Dermis blood vessel endothelial cell (primary cell): ENCODE measurements at regions not wholly inside any gene's neighbourhood (a gene's known extent, or its start where the extent isn't known, plus 50 kb on each side); places are given as distances from the start of the nearest gene placed in this dataset.
A peak's percentile ranks its signal among the peaks of the same experiment; 100 is the strongest.

Source experiments
- DNase-seq: peaks from one replicate; pipeline ENCODE4 v3.0.0; 2010

DNA sequence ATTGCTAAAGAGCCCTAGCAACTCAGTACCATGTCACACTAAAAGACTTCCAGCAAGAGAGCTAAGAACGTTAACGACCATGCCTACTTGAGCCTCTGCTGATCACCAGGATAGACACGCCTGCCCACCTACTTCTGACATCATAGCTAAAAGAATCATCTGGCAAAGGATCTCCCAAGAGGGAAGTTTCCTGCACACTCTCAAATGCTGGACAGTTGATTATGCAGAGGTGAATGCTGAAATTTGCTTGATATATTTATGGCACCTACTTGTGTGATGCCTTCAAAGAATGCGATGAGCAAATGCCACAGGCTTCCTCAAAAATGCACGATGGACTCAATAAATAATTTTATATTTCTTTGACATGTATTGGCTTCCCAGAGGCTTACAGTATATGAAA lies 113.6 kb downstream of the GALC start:
- no peak for DNase-seq

- no peak for DNase-seq
These were observed 114.0 kb downstream of the GALC start for GRCh38 chr14:87878959-87879358.

- no peak for DNase-seq
These were observed 115.1 kb downstream of the GALC start for GRCh38 chr14:87877877-87878276.

- DNase-seq = no peak
These were observed 118.3 kb downstream of the GALC start for GRCh38 chr14:87874676-87875075.

DNA sequence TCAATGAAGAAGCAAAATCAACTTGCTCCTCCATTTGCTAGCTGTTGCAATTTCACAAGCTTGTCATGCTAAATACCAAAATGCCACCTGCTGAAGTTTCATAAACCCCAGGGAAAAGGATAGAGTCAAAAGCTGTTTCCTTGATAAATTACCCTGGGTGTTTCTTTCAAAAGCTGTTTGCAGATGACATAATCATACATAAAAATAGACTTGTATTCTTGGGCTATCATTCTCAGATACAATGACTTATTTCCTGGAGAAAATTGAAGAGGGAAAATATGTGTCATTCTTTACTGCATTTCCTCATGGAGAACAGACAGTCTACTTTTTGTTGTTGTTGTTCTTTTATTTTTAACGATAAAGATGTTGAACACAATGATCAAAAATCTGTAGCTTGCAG lies 119.2 kb downstream of the GALC start:
- DNase-seq = peak; percentile 3

GRCh38 chr14:87869619-87870583 lies 123.1 kb downstream of the GALC start:
- DNase-seq = no peak

DNA sequence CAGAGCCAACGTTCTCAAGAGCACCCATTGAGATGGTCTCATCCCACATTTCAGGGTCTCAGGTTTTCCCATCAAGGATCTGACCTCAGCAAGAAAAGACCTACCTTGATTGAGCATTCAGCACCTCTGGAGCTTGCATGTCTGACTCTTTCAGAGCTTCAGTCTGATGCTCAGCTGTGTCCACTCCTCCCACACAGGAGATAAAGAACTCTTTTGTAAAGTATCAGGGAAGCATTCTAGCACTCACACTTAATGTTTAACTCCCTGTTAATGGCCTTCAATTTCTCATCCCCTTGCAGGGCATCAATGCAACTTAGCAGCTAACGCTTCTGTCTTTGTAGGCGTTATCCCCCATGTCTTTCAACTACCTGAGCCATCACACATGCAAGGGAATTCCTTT lies 124.1 kb downstream of the GALC start:
- DNase-seq = no peak

GRCh38 chr14:87866116-87866515 lies 126.9 kb downstream of the GALC start:
- DNase-seq = no peak

DNA sequence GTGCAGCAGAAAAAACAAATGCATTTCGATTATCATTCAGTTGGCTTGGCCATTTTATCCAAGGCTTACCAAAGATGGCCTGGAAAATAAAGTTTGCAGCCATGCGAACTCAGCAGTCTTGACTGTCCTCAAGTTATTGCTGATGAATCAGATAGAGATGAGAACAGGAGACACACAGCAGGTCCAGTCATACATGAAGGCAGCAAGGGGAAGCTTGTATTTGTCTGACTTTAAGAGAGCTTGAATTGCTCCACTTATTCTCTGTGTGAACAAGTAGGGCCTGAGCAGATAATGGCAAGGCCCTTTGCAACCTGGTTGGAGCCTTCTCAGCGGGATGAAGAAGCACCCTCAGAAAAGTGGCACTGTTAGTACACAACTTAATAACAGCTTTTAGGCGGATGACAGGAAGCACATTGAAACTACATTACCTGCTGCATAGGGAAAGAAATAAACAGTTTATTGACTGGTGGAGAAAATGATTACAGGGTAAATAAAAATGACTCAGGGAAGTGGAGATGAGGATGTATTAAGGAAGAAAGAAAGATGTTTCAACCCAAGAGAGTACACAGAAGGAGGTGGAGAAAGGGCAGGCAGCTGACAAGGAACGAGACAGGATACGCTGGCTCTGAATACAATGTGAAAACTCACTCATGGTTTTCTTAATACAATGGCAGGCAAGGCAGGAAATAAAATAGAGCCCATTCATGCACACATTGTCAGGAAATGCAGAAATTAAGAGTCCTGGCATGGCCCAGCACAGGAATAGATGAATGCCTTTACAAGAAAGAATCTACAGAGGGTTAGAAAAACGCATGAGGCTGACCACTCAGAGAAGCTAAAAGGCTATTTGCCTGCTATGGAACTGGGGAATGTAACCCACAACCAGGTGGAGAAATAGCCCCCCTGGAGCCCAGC lies 128.4 kb downstream of the GALC start:
- DNase-seq = peak; percentile 5

GRCh38 chr14:87863047-87863446 lies 129.9 kb downstream of the GALC start:
- DNase-seq = no peak

DNA sequence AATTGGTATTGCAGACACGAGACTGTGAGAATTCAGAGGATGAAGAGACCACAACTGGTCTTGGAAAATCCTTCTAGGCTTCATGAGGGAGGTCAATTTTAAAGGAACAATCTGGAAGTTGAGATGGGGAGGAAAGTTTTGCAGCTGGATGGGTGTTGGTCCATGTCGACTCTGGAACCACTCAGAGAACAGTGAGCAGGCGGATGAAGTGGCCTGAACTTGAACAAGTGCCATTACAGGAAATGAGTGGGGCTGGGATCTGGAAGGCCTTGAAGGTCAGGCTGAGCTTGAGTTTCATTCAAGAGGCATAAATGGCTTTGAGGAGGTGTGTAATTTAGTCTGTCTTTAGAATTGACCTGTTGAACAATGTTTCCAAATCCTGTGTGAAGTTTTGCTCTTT lies 140.9 kb downstream of the GALC start:
- DNase-seq = no peak

GRCh38 chr14:87851190-87851589 lies 141.8 kb downstream of the GALC start:
- no peak for DNase-seq

GRCh38 chr14:87847216-87847755 lies 145.7 kb downstream of the GALC start:
- no peak for DNase-seq

DNA sequence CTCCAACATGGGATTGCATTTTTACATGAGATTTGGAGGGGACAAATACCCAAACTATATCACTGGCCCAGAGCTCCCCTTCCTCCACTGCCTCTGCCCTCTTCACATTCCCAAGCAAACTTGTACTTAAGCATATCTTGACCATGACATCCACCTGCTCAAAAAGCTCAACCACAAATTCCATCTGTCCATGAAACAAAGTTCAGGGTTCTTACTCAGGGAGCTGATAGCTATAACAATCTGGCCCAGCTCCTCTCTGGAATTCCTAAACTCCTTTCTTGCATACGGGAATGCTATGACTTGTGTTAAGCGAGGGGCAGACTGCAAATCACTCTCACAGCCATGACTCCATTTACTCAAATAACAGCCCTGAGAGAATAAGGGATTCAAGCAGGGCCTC lies 152.1 kb downstream of the GALC start:
- no peak for DNase-seq

GRCh38 chr14:87838931-87839330 lies 154.1 kb downstream of the GALC start:
- DNase-seq = no peak

GRCh38 chr14:87837296-87837695 lies 155.7 kb downstream of the GALC start:
- DNase-seq = no peak

DNA sequence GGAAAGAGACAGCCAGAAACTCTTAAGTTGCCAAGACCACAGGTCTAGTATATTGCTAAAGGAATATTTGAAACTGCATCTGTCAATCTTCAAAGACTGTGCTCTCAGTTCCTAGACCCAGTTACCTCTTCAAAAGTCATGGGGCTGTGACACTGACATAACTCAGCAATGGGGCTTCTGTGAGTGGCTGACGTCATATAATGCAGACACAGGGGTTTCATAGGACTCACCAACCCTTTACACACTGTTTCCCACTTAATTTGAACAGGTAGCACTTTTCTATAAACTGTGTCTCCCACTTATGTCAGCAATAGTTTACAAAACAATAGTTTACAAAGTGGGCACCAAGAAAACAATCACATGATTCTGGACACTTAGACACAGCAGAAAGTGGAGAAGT lies 158.4 kb downstream of the GALC start:
- DNase-seq = no peak

DNA sequence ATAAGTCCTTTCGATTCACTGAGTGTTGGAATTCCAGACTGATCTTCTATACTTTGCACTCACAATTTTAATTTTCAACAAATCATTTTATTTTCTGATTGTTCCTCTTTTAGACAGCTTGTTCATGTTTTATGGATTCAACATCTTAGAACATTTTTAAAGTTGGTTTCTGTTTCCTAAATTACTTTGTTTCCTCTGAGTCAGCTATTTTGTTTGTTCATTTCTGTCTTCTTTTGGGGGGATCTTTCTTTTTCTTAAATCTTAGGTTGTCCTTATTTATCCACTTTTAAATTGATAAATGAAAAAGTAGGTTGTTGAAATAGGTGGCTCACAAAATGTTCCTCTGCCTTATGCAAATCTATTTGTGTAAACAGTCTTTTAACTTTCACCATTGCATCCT lies 160.0 kb downstream of the GALC start:
- DNase-seq = no peak

DNA sequence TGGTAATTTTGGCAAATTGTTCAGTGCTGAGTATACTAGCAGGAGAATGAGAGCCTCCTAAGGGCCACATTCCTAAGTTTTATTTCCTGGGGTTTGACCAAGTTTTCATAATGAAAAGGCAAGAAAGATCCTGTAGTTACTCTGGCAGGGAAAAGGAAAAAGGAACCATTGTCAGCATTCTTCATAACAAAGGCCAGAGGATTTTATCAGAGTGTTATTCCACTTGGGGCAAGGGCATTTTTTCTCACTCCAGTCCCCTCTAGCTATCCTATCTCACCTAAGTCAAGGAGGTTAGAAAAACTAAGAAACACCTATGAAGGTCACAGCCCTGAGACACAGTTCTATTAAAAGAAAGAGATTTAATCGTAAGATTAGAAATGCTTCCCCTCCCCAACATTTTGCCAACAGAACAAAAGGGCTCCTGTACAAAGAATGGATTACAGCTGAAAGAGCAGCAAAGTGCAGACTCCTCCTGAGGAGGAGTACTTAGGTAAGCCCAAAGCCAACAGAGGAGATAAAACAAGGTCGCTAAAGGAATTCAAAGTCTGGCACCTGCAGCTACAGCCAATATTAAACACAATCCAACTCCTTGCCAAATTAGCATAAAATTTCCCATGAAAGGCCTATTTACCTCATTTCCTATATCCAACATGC lies 162.4 kb downstream of the GALC start:
- DNase-seq = no peak

DNA sequence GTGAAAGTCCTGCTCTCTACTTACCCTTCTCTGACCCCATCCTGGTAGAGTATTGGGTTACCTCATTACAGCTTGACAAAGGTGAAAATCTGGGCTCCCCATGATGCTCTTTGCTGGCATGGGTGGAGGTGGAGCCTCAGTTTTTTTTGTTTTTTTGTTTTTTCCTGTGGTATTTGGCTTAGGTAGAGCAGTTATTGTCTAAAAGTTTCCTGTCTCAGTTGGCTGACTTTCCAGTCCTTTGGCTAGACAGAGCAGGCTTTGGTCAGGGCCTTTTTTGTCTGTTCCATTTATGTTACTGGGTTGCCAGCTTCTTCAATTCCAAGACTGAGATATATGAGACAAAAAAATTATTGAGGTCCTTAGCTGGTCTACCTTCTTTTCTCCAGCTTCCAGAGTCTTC lies 163.4 kb downstream of the GALC start:
- no peak for DNase-seq

DNA sequence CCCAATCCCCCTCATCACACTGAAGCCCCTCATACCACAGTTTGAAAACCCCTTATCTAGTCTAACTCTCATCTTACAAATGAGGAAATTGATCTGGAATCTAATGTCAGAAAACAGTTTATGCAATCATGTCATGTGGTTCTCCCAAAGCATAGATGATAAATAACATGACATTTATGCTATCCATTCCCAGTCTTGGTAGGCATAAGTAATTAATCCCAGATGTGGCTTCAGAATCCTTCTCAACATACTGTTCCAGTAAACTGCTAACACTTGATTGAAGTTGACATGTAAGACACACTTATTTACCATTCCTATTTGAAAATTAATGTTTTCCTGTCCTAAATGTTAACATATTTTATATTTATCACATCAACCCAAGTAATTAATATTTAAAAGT lies 168.7 kb downstream of the GALC start:
- no peak for DNase-seq

DNA sequence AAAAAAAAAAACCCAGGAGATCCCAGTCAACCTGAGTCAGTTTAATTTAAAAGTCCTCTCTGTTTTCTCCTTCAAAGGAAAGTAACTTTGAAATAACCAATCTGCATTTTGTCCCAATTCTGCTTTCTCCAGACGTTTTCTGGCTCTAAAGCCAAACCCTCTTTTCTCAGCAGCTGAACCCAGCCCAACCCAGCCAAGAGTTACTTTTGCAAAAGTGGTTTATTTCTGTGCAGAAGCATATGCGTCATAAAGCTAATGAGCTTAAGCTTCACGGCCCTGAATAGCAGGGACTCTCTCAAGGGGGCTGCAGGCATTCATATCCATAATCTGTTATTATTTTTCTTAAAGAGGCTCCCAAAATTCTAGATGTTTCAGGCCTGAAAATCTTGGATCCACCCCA lies 176.6 kb downstream of the GALC start:
- no peak for DNase-seq

DNA sequence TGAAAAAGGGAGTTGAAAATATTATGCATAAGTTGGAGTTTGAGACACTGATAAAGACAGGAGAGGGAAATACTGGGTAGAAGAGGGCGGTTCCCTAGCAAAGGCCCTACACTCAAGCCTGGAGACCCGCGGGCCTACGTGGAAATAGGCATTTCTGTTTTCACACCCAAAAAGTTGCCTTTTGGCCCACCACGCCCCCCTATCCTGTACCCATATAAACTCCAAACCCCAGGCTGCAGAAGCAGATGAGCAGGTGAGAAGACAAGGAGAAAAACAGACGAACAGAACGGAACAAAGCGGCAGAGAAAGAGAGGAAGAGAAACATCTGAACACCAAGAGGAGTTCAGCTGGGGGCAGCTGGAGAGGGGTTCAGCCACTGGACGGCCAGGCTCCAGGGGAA lies 177.9 kb downstream of the GALC start:
- DNase-seq = no peak
